ENCODE measurements at regions not wholly inside any gene's neighbourhood (a gene's known extent, or its start where the extent isn't known, plus 50 kb on each side); places are given as distances from the start of the nearest gene placed in this dataset.
"Not testable (repeated sequence)": the region's sequence is repeated elsewhere in the genome, so short reads cannot be mapped to it uniquely, and the experiment has no call there.

DNA sequence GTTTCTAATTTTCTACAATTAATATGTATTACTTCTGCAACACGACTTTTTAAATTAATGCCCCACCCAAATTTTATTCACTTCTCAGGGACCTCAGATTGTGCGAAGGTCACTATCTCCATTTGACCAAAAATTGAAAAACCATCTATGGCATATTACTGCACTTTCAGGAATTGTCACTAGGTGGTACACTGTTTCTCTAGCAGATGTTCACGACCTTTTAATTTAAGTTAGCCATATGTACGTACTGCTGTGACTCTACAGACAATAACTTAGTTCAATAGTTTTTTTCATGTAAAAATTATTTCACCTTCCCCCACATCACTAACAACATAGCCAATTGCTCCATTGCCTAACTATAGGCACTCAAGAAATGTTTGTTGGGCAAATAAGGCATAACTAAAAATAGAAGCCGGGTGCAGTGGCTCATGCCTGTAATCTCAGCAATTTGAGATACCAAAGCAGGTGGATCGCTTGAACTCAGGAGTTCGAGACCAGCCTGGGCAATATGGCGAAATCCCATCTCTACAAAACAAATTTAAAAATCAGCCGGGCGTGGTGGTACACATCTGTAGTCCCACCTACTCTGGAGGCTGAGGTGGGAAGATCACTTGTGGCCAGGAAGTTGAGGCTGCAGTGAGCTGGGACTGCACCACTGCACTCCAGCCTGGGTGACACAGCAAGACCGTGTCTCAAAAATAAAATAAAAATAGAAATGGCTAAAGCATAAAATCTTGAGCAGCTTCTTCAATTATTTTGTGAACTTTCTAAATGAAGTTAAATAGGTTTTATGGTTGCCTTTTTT, 75.7 kb upstream of the PKN2 start:
- DNase-seq, result no peak

DNA sequence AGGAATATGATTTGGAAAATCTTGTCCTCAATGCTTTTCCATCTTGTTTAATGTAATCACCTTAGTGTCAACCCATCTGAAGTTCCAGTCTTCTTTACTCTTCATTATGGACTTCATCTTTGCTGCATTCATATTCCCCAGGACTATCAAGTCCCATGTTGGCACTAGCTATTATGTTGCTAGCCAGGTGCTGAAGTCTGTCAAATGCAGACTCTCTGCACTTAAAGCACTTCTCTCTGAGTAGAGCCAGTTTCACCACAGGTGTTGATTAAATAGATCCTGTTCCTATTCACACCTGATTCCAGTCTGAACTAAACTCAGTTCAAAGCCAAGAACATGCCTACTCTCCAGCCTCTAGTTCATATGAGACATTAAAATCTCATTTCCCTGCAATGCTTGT, 75.0 kb upstream of the PKN2 start:
- no peak for DNase-seq

DNA sequence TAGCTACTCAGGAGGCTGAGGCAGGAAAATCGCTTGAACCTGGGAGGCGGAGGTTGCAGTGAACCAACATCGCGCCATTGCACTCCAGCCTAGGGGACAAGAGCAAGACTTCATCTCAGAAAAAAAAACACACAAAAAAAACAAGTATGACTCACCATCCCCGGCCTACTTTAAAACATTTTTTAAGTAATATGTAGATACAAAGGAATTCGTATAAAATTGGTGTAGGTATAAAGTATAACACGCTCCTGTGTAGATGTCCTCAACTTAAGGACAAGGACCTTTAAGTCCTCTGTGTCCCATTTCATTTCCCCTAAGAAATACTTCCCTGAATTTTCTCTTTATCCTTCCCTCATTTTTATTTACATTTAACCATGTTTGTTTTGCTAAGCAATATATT, 73.4 kb upstream of the PKN2 start:
- DNase-seq, result no peak

DNA sequence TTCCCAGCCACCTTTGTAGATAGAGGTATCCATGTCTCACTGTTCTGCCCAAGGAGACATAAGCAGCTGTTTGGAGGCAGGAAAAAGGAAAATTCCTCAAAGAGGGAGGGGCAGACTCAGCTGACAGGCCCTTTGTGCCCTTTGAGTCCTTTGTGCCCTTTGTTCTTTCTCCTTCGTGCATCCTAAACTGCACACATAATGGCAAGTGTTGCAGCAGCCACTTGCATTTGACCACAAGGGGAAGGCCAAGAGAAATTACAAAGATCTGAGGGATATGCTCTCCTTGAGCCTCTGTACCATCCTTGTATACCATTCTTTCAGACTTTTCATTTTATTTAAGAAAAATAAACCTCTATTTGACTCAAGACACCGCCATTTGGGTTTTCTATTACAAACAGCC, 71.8 kb upstream of the PKN2 start:
- DNase-seq, result no peak

DNA sequence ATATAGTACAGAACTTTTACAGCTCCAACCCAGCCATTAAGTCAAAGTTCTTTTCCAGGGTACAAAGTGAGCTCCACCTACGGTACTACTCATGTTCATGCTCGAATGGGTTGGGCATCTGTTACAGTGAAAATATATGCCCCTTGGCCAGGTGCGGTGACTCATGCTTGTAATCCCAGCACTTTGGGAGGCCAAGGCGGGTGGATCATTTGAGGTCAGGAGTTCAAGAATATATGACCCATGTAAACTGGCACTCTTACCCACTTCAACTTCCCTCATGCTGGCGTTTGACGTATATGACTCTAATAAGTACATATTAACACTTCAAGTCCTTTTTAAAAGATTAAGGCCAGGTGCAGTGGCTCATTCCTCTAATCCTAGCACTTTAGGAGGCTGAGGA, 71.3 kb upstream of the PKN2 start:
- no peak for DNase-seq

DNA sequence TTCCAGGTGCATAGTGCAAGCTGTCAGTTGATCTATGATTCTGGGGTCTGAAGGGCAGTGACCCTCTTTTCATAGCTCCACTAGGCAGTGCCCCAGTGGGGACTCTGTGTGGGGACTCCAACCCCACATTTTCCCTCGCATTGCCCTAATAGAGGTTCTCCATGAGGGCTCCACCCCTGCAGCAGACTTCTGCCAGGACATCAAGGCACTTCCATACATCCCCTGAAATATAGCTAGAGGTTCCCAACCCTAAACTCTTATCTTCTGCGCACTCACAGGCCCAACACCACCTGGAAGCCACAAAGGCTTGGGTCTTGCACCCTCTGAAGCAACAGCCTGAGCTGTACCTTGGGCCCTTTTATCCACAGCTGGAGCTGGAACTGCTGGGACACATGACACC, 65.7 kb upstream of the PKN2 start:
- no peak for DNase-seq

DNA sequence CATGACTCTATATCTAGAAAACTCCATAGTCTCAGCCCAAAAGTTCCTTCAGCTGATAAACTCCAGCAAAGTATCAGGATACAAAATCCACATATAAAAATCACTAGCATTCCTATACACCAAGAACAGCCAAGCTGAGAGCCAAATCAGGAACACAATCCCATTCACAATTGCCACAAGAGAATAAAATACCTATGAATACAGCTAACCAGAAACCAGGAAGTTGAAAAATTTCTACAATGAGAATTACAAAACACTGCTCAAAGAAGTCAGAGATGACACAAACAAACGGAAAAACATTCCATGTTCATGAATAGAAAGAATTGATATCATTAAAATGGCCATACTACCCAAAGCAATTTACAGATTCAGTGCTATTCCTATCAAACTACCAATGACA, 61.0 kb upstream of the PKN2 start:
- DNase-seq, result not testable (repeated sequence)
